Ovary (tissue), 7 donors: ENCODE measurements at regions not wholly inside any gene's neighbourhood (a gene's known extent, or its start where the extent isn't known, plus 50 kb on each side); places are given as distances from the start of the nearest gene placed in this dataset.

Experiments used
- DNase-seq, 5 donors: peaks; one replicate each; pipeline ENCODE4 v3.0.0-alpha.2; 2019 to 2020
- H3K27ac ChIP-seq, 2 donors: fragments of 200-600 bp; one replicate each; pipeline versions ENCODE4 v1.5.1 to v1.8.0; 2019 to 2022
- H3K27me3 ChIP-seq: fragments of 200-600 bp; one replicate; pipeline ENCODE4 v1.8.0; 2022
- H3K36me3 ChIP-seq: fragments of 200-600 bp; sonication (generic); one replicate; pipeline ENCODE4 v1.5.1; 2019
- H3K4me1 ChIP-seq: one replicate; pipeline ENCODE4 v1.8.1; 2013; ENCODE audit warnings: mild to moderate bottlenecking, moderate library complexity; ENCODE audit not compliant: insufficient read depth
- H3K4me3 ChIP-seq: fragments of 200-600 bp; sonication (generic); one replicate; pipeline ENCODE4 v1.5.1; 2017
- H3K9me3 ChIP-seq, 2 donors: fragments of 200-600 bp in 1 of 2; sonication (generic) in 1 of 2; one replicate each; pipeline versions ENCODE4 v1.5.1 to v1.8.1; 2013 to 2019; ENCODE audit warnings: mild to moderate bottlenecking in 1 of 2, moderate library complexity in 1 of 2
- CTCF ChIP-seq, 3 donors: fragments of 450-650 bp in 2 of 3; fragments of 200-600 bp in 1 of 3; IDR thresholded peaks; one replicate each; pipeline versions ENCODE4 v1.5.1 to v1.8.0; 2016 to 2022; ENCODE audit warnings: antibody characterized with exemption in 3 of 3, mild to moderate bottlenecking in 1 of 3
- EP300 ChIP-seq: sonication (generic); formaldehyde crosslinking; IDR thresholded peaks from one replicate; pipeline ENCODE4 v1.6.1; 2017; ENCODE audit warnings: antibody characterized with exemption
- POLR2A ChIP-seq: fragments of 450-650 bp; IDR thresholded peaks from one replicate; pipeline ENCODE4 v1.6.1; 2017; ENCODE audit warnings: antibody characterized with exemption, mild to moderate bottlenecking, moderate library complexity
- WGBS, 3 donors: extraction: QIAGEN DNeasy Blood & Tissue Kit in 1 of 3; methylation state at CpG; one replicate each; pipeline versions ENCODE4 v1.1.5 to v1.1.7; 2013 to 2017; 5-methylcytosine and 5-hydroxymethylcytosine counted together
- intact Hi-C, 4 donors: fragments of 100-400 bp; cut with DNase I; formaldehyde crosslinking; loops; one replicate each; pipeline versions ENCODE4 v1.11.0 to v1.15.1; 2022 to 2023
- donor health status: DM: no; HTN: no; CAD: no; lungs with moderate emphysema.
- donor health status: DM: no; HTN: no; CAD: no.
- donor health status: Bipolar disorder and iron deficiency.
- donor health status: DM: no; HTN: no; CAD: no.
- donor health status: DM: yes; HTN: yes; CAD: no.

- no peaks in the 10 kb centered on the region for H3K27me3 ChIP-seq
- no peak for DNase-seq
- TF ChIP-seq EP300, result no peak
- TF ChIP-seq POLR2A, result no peak
- TF ChIP-seq CTCF (IDR thresholded peaks at IDR 0.05), result no peak
- no peak overlapping the region for H3K4me3 ChIP-seq
- no peaks in the 10 kb centered on the region for H3K36me3 ChIP-seq
- intact Hi-C loops, result no loop called here
- H3K9me3 ChIP-seq, result no peaks in the 10 kb centered on the region
- WGBS, 3 donors, result 90 to 92% (median 91%) methylated on average over 4 of the region's 4 CpGs
- no peak overlapping the region for H3K27ac ChIP-seq
- H3K4me1 ChIP-seq, result no peaks in the 10 kb centered on the region
Measured at GRCh38 chr6:91185072-91185471, 598.2 kb upstream of the MAP3K7 start.

DNA sequence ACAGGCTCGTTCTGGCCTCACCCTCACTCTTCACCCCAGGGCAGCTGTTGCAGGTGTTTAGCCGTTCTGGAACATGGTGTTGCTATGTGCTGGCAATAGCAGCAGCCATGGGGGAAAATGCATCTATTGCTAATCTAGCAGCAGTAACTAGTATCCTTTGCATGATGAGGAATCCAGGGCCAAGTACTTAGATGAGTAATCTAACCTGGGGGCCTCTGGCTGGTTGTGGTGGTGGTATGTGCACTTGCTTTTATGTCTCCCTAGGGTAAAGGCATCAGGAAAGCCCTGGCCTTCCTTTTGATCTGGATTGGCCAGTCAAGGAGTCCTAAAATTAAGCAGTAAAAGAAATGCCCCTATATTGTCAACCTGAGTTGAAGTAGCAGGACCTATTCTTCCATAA, 594.5 kb upstream of the MAP3K7 start:
- intact Hi-C loops, result no loop called here
- Histone ChIP-seq H3K36me3 (no peaks in the 10 kb centered on the region), H3K27me3 (no peaks in the 10 kb centered on the region), H3K27ac (no peak overlapping the region), H3K9me3 (no peaks in the 10 kb centered on the region), H3K4me3 (no peak overlapping the region), H3K4me1 (no peaks in the 10 kb centered on the region)
- no peak for DNase-seq
- TF ChIP-seq EP300, result no peak
- TF ChIP-seq CTCF (IDR thresholded peaks at IDR 0.05), result no peak
- no peak for TF ChIP-seq POLR2A
- 58 to 69% (median 60%) methylated on average over 2 of the region's 2 CpGs for WGBS, 3 donors

DNA sequence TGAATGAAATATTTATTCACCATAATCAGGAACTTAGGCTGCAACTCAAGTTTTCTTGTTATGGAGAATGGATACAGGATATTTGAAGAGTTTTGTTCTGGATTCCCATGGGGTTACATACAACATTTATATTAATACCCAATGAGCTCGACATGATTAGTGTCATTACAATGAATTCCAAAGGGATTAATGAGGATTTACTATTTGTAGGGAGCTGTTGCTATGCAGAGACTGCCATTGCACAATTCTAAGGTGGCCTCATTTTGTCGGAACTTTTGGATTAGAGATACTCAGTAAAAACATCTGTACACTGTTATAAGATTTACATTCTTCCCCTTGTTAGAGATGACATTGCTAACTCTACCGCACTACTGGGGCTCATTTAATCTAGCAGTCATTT, 586.8 kb upstream of the MAP3K7 start:
- H3K4me1 ChIP-seq, result no peaks in the 10 kb centered on the region
- H3K9me3 ChIP-seq, result no peaks in the 10 kb centered on the region
- intact Hi-C loops, result no loop called here
- WGBS, 3 donors, result 71 to 90% (median 83%) methylated on average over 3 of the region's 3 CpGs
- H3K36me3 ChIP-seq, result no peaks in the 10 kb centered on the region
- no peak overlapping the region for H3K27ac ChIP-seq
- H3K27me3 ChIP-seq, result no peaks in the 10 kb centered on the region
- no peak for DNase-seq
- H3K4me3 ChIP-seq, result no peak overlapping the region
- no peak for TF ChIP-seq CTCF (IDR thresholded peaks at IDR 0.05)
- no peak for TF ChIP-seq EP300
- no peak for TF ChIP-seq POLR2A

DNA sequence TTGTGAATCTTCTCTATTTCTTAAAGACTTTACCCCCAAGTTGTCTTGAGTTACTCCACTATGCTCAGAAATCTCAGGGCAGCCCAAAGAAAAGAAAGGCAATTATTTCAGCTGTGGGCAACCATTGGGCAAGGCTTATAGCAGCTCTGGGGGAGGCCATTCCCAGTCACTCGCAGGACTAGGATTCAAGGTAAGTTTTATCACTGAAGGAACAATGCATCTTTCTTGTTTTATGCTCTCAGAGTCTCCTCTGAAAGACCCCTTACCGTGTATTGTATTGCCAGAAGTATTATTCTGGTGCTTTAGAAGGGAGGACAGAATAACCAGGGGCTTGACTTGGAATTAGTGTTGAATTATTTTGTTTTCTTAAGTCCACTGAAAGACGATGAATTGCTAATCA, 586.3 kb upstream of the MAP3K7 start:
- no peak for DNase-seq
- no peak overlapping the region for H3K4me3 ChIP-seq
- TF ChIP-seq EP300 (no peak), POLR2A (no peak), CTCF (IDR thresholded peaks at IDR 0.05) (no peak)
- no peaks in the 10 kb centered on the region for H3K27me3 ChIP-seq
- WGBS, 3 donors, result 92 to 95% (median 92%) methylated on average over 3 of the region's 3 CpGs
- no peak overlapping the region for H3K27ac ChIP-seq
- H3K9me3 ChIP-seq, result no peaks in the 10 kb centered on the region
- no peaks in the 10 kb centered on the region for H3K36me3 ChIP-seq
- no peaks in the 10 kb centered on the region for H3K4me1 ChIP-seq
- intact Hi-C loops, result no loop called here
